ENCODE measurements at regions not wholly inside any gene's neighbourhood (a gene's known extent, or its start where the extent isn't known, plus 50 kb on each side); places are given as distances from the start of the nearest gene placed in this dataset.

DNA sequence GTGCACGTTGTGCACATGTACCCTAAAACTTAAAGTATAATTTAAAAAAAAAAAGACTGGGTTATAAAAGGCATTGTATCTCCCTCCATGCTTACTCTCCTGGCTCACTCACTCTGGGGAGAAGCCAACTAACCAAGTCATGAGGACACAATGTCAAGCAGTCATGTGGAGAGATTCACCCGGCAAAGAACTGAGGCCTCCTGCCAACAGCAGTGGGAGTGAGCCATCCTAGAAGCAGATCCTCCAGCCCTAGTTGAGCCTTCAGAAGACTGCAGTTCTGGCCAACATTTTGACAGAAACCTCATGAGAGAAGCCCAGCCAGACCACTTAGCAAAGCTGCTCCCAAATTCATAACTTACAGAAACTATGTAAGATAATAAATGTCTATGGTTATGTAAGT, 521.7 kb upstream of the FZD8 start:
- Histone ChIP-seq H3K4me1 (no peaks in the 10 kb centered on the region), H3K27me3 (no peaks in the 10 kb centered on the region), H3K9me3 (no peaks in the 10 kb centered on the region), H3K36me3 (no peaks in the 10 kb centered on the region), H3K27ac (no peak overlapping the region), H3K4me3 (no peak overlapping the region)
- no peak for DNase-seq
- TF ChIP-seq POLR2A (IDR thresholded peaks at IDR 0.05) = no peak
- TF ChIP-seq, protein P1, sequence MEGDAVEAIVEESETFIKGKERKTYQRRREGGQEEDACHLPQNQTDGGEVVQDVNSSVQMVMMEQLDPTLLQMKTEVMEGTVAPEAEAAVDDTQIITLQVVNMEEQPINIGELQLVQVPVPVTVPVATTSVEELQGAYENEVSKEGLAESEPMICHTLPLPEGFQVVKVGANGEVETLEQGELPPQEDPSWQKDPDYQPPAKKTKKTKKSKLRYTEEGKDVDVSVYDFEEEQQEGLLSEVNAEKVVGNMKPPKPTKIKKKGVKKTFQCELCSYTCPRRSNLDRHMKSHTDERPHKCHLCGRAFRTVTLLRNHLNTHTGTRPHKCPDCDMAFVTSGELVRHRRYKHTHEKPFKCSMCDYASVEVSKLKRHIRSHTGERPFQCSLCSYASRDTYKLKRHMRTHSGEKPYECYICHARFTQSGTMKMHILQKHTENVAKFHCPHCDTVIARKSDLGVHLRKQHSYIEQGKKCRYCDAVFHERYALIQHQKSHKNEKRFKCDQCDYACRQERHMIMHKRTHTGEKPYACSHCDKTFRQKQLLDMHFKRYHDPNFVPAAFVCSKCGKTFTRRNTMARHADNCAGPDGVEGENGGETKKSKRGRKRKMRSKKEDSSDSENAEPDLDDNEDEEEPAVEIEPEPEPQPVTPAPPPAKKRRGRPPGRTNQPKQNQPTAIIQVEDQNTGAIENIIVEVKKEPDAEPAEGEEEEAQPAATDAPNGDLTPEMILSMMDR (IDR thresholded peaks at IDR 0.05) = no peak

DNA sequence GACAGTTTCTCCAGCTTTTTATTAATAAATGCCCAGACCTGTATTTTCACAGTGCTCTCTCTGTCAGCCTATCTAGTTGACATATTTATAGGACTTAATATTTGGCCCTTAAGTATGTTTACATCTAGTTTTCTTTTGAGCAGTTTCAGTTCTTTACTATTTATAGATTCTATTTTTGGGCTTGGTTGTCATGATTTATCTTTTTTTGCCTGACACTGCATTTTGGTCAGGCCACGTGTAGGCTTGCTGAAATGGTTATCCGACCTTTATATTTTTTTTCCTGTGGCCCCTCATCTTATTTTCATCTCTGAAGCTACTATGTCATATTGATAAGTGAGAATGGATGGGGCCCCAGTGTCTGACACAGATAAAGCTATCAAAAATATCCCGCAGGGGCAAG, 515.4 kb upstream of the FZD8 start:
- Histone ChIP-seq H3K27ac (no peak overlapping the region), H3K4me1 (no peaks in the 10 kb centered on the region), H3K36me3 (no peaks in the 10 kb centered on the region), H3K4me3 (no peak overlapping the region), H3K9me3 (no peaks in the 10 kb centered on the region), H3K27me3 (no peaks in the 10 kb centered on the region)
- TF ChIP-seq POLR2A (IDR thresholded peaks at IDR 0.05) = no peak
- TF ChIP-seq, protein P1 (IDR thresholded peaks at IDR 0.05) = no peak
- no peak for DNase-seq

DNA sequence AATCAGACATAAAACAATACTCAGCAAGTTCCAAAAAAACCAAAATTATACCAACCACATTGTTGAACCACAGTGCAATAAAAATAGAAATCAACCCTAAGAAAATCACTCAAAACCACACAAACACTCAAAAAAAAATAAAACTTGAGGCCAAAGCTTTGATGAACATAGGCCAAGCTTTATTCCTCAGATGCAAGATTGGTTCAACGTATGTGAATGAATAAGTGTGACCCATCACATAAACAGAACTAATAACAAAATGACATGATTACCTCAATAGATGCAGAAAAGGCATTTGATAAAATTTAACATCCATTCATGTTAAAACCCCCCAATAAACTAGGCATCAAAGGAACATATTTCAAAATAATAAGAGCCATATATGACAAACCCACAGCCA, 506.1 kb upstream of the FZD8 start:
- H3K36me3 ChIP-seq = no peaks in the 10 kb centered on the region
- H3K4me1 ChIP-seq = no peaks in the 10 kb centered on the region
- no peak overlapping the region for H3K4me3 ChIP-seq
- TF ChIP-seq POLR2A (IDR thresholded peaks at IDR 0.05) = no peak
- TF ChIP-seq, protein P1 (IDR thresholded peaks at IDR 0.05) = no peak
- no peak overlapping the region for H3K27ac ChIP-seq
- H3K27me3 ChIP-seq = no peaks in the 10 kb centered on the region
- no peaks in the 10 kb centered on the region for H3K9me3 ChIP-seq
- DNase-seq = no peak

DNA sequence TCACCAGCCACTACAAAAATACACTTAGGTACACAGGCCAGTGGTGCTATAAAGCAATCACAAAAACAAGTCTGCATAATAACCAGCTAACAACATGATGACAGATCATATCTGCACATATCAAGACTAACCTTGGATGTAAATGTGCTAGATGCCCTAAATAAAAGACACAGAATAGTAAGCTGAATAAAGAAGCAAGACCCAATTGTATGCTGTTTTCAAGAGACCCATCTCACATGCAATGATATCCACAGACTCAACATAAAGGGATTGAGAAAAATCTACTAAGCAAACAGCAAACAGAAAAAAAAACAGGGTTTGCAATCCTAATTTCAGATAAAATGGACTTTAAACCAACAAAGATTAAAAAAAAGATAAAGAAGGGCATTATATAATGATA, 505.4 kb upstream of the FZD8 start:
- Histone ChIP-seq H3K4me1 (no peaks in the 10 kb centered on the region), H3K27me3 (no peaks in the 10 kb centered on the region), H3K9me3 (no peaks in the 10 kb centered on the region), H3K27ac (no peak overlapping the region), H3K4me3 (no peak overlapping the region), H3K36me3 (no peaks in the 10 kb centered on the region)
- no peak for DNase-seq
- TF ChIP-seq, protein P1 (IDR thresholded peaks at IDR 0.05) = no peak
- TF ChIP-seq POLR2A (IDR thresholded peaks at IDR 0.05) = no peak

DNA sequence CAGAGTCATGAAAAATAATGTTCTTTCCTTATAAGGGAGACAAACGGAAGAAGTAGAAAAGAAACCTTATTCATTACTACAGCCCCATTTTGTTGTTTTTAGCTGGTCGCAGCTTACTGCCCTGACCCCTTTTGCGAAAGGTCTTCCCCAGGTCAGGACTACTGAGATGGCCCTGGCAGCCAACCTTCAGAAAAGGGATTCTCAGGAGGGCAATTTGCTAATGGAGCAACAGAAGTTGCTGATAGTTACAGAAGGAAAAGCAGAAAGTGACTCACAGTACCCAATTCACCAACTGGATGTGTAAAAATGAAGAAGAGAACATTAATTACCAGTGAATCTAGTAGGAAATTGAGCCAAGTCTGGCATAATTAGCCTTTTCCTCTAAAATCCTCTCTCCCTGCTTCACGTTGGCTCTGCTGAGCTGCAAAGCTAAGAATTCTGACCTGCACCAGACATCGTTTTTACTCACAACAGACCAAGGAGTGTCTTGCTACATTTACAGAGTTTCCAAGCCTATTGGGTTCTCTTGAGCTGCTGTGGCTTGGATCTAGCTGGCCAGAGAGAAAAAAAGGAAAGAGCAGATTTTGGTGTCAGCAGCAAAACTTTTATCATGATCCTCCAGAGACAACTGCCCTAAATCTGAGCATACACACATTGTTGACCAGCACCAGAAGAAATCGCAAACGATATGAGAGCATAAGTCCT, 499.9 kb upstream of the FZD8 start:
- TF ChIP-seq, protein P1 (IDR thresholded peaks at IDR 0.05) = no peak
- no peak for TF ChIP-seq POLR2A (IDR thresholded peaks at IDR 0.05)

DNA sequence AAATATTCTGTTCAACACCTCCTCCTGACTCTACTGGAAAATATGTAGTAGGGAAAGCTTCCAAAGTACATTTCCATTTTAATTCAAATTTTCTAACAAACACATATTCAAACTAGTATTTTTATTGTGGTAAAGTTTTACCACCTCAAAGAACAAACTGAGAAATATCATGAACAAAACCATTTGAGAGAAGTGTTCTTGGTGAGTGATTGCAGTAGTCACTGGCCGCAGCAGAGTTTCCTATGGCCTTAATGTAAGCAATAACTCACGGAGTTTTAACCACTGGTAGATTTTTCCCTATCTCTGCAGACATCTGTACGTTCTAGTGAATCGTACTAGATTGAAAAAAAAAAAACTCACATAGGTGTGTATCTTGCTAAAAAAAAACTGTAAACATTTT, 487.0 kb upstream of the FZD8 start:
- H3K4me3 ChIP-seq = no peak overlapping the region
- no peaks in the 10 kb centered on the region for H3K4me1 ChIP-seq

More for the DNA sequence above, 499.9 kb upstream of the FZD8 start:
- Histone ChIP-seq H3K27me3 (no peaks in the 10 kb centered on the region), H3K4me3 (no peak overlapping the region), H3K9me3 (no peaks in the 10 kb centered on the region), H3K36me3 (no peaks in the 10 kb centered on the region), H3K4me1 (no peaks in the 10 kb centered on the region), H3K27ac (no peak overlapping the region)
- no peak for DNase-seq

More for the DNA sequence above, 487.0 kb upstream of the FZD8 start:
- Histone ChIP-seq H3K27ac (no peak overlapping the region), H3K27me3 (no peaks in the 10 kb centered on the region), H3K9me3 (no peaks in the 10 kb centered on the region), H3K36me3 (no peaks in the 10 kb centered on the region)
- TF ChIP-seq, protein P1 (IDR thresholded peaks at IDR 0.05) = no peak
- no peak for TF ChIP-seq POLR2A (IDR thresholded peaks at IDR 0.05)
- DNase-seq = no peak

All from Peyer's patch (tissue), 4 donors.